ENCODE measurements at regions not wholly inside any gene's neighbourhood (a gene's known extent, or its start where the extent isn't known, plus 50 kb on each side); places are given as distances from the start of the nearest gene placed in this dataset.

DNA sequence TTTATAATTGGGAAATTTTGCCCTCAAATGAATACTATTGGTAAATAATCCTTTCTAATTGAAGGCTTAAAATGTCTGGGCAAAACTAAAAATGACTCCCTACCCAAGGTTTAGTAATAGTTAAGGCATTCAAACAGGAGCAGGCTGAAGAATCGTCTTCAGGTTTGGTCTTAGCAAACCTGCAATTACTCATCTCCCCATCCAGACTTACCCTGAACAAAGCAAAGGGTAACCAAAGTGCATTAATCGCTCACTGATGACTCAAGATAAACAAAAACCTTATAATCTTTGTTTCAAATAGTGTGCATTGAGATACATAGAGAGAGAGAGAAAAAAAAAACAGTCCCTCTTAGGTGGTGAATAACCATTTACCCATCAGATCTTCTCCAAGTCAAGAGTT is 225.5 kb downstream of the BMP2 start:
- H3K79me2 ChIP-seq (ENCODE audit: insufficient read depth, low read length): no peaks in the 10 kb centered on the region

DNA sequence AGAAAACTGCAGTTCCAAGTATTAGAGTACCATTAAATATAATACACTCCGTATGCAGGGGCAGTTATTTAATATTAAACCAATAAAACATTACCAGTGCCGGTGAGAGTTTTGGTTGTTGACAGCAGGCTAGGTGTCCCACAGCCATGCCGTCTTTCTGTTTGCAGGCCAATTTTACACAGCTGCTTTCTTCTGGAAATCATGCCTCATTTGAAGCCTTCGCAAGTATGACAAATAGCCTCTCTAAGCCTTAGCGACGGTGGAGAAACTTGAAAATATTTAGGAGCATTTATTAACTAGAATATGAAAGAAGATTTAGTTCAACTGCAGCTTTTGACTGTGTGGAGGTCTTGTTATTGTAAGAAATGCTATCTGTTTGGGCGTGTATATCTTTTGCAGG is 226.0 kb downstream of the BMP2 start:
- Histone ChIP-seq H3K36me3 (ENCODE audit: low read length) (no peaks in the 10 kb centered on the region), H3K4me2 (ENCODE audit: low read depth, low read length, poor library complexity, severe bottlenecking) (no peak overlapping the region), H3K27ac (ENCODE audit: low read depth, low read length) (no peak overlapping the region), H3K9ac (ENCODE audit: low read length) (no peak overlapping the region), H3K9me2 (replicated peaks; ENCODE audit: insufficient read depth, low read length) (no peaks in the 10 kb centered on the region), H2AFZ (ENCODE audit: low read depth, low read length, severe bottlenecking) (no peak overlapping the region), H3K79me2 (ENCODE audit: insufficient read depth, low read length) (no peaks in the 10 kb centered on the region), H3K9me3 (ENCODE audit: insufficient read depth, low read length) (no peaks in the 10 kb centered on the region), H3K4me3 (ENCODE audit: insufficient read depth, low read length, poor library complexity, severe bottlenecking) (no peak overlapping the region), H4K20me1 (ENCODE audit: low read depth, low read length) (no peaks in the 10 kb centered on the region), H3F3A (ENCODE audit: insufficient read depth) (no peaks in the 10 kb centered on the region), H3K27me3 (ENCODE audit: low read length) (no peaks in the 10 kb centered on the region)
- TF ChIP-seq EZH2phosphoT487 (conservative IDR thresholded peaks at IDR 0.05; ENCODE audit: low read length): no peak
- TF ChIP-seq, protein P1, sequence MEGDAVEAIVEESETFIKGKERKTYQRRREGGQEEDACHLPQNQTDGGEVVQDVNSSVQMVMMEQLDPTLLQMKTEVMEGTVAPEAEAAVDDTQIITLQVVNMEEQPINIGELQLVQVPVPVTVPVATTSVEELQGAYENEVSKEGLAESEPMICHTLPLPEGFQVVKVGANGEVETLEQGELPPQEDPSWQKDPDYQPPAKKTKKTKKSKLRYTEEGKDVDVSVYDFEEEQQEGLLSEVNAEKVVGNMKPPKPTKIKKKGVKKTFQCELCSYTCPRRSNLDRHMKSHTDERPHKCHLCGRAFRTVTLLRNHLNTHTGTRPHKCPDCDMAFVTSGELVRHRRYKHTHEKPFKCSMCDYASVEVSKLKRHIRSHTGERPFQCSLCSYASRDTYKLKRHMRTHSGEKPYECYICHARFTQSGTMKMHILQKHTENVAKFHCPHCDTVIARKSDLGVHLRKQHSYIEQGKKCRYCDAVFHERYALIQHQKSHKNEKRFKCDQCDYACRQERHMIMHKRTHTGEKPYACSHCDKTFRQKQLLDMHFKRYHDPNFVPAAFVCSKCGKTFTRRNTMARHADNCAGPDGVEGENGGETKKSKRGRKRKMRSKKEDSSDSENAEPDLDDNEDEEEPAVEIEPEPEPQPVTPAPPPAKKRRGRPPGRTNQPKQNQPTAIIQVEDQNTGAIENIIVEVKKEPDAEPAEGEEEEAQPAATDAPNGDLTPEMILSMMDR (IDR thresholded peaks at IDR 0.05; ENCODE audit: insufficient read depth, low read length, poor library complexity, severe bottlenecking): no peak

More for the DNA sequence above, 225.5 kb downstream of the BMP2 start:
- no peaks in the 10 kb centered on the region for H3F3A ChIP-seq (ENCODE audit: insufficient read depth)
- H3K4me3 ChIP-seq (ENCODE audit: insufficient read depth, low read length, poor library complexity, severe bottlenecking): no peak overlapping the region
- no peak overlapping the region for H3K27ac ChIP-seq (ENCODE audit: low read depth, low read length)
- H3K36me3 ChIP-seq (ENCODE audit: low read length): no peaks in the 10 kb centered on the region
- no peaks in the 10 kb centered on the region for H3K27me3 ChIP-seq (ENCODE audit: low read length)
- H2AFZ ChIP-seq (ENCODE audit: low read depth, low read length, severe bottlenecking): no peak overlapping the region
- H4K20me1 ChIP-seq (ENCODE audit: low read depth, low read length): no peaks in the 10 kb centered on the region
- no peak overlapping the region for H3K9ac ChIP-seq (ENCODE audit: low read length)
- no peak for TF ChIP-seq EZH2phosphoT487 (conservative IDR thresholded peaks at IDR 0.05; ENCODE audit: low read length)
- TF ChIP-seq, protein P1 (IDR thresholded peaks at IDR 0.05; ENCODE audit: insufficient read depth, low read length, poor library complexity, severe bottlenecking): no peak
- H3K9me2 ChIP-seq (replicated peaks; ENCODE audit: insufficient read depth, low read length): no peaks in the 10 kb centered on the region
- no peaks in the 10 kb centered on the region for H3K9me3 ChIP-seq (ENCODE audit: insufficient read depth, low read length)
- H3K4me2 ChIP-seq (ENCODE audit: low read depth, low read length, poor library complexity, severe bottlenecking): no peak overlapping the region

DNA sequence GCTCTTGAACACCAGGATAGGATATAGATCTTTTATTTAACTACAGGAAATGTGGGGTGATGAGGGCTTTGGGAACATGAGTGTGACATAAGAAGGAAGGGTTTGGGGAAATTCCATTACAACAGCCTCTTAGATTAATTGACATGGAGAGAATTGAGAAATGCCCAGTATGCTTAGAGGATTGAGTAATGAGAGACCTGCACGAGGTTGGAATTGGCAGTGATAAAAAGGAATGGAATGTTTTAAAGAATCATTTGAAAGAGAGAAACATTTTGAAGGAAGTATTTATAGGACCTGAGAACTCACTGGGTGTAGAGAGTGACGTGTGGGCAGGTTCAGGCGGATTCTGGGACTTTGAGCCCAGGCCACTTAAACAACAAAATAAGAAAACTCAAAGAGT is 227.0 kb downstream of the BMP2 start:
- H3K4me2 ChIP-seq (ENCODE audit: low read depth, low read length, poor library complexity, severe bottlenecking): no peak overlapping the region
- H3F3A ChIP-seq (ENCODE audit: insufficient read depth): no peaks in the 10 kb centered on the region
- H3K4me3 ChIP-seq (ENCODE audit: insufficient read depth, low read length, poor library complexity, severe bottlenecking): no peak overlapping the region
- H3K27ac ChIP-seq (ENCODE audit: low read depth, low read length): no peak overlapping the region
- no peaks in the 10 kb centered on the region for H4K20me1 ChIP-seq (ENCODE audit: low read depth, low read length)
- no peak overlapping the region for H2AFZ ChIP-seq (ENCODE audit: low read depth, low read length, severe bottlenecking)
- H3K36me3 ChIP-seq (ENCODE audit: low read length): no peaks in the 10 kb centered on the region
- no peak overlapping the region for H3K9ac ChIP-seq (ENCODE audit: low read length)
- TF ChIP-seq, protein P1 (IDR thresholded peaks at IDR 0.05; ENCODE audit: insufficient read depth, low read length, poor library complexity, severe bottlenecking): no peak
- TF ChIP-seq EZH2phosphoT487 (conservative IDR thresholded peaks at IDR 0.05; ENCODE audit: low read length): no peak
- H3K27me3 ChIP-seq (ENCODE audit: low read length): no peaks in the 10 kb centered on the region
- no peaks in the 10 kb centered on the region for H3K79me2 ChIP-seq (ENCODE audit: insufficient read depth, low read length)
- no peaks in the 10 kb centered on the region for H3K9me3 ChIP-seq (ENCODE audit: insufficient read depth, low read length)
- no peaks in the 10 kb centered on the region for H3K9me2 ChIP-seq (replicated peaks; ENCODE audit: insufficient read depth, low read length)
